HCT116 (cell line): ENCODE measurements at regions not wholly inside any gene's neighbourhood (a gene's known extent, or its start where the extent isn't known, plus 50 kb on each side); places are given as distances from the start of the nearest gene placed in this dataset.

Source experiments
- ATAC-seq: fragments of 200-7000 bp; cut with Tn5 transposase; 2 replicates; pipeline ENCODE4 v1.9.1; 2020; ENCODE audit warnings: mild to moderate bottlenecking, moderate library complexity
- BruUV-seq: library from RNA; stranded (reverse); fragments of 400-500 nt; replicated peaks from 2 replicates; lab custom pipeline; 2021; lab: Mats Ljungman, UMichigan
- CTCF ChIA-PET: fragments of 300-600 bp; sonication (Branson Sonifier 250); formaldehyde crosslinking; loops from one replicate; lab custom pipeline; 2021; ENCODE audit warnings: antibody characterized with exemption; lab: Charles Lee
- POLR2A ChIA-PET: fragments of 300-600, 350-600 bp; sonication (Branson Sonifier 250); formaldehyde crosslinking; loops from one replicate; lab custom pipeline; 2021; ENCODE audit warnings: antibody characterized with exemption; lab: Charles Lee
- RAD21 ChIA-PET, 2 experiments: fragments of 300-600 bp; sonication (Branson Sonifier 250); formaldehyde crosslinking; loops; one replicate each; lab custom pipeline; 2023; ENCODE audit warnings: low total read pairs in 2 of 2; ENCODE audit not compliant: uncharacterized antibody in 2 of 2, unreplicated experiment in 2 of 2, low non-redundant PET in 1 of 2; lab: Charles Lee
- DNase-seq: peaks from one replicate; pipeline ENCODE4 v3.0.0-alpha.2; 2010; ENCODE audit warnings: low read depth, low spot score
- H2AFZ ChIP-seq: fragments of 200-600 bp; shearing (Covaris generic), sonication (generic); 2 replicates; pipeline ENCODE4 v1.6.1; 2017; ENCODE audit warnings: low read depth, mixed run types, mixed read lengths, antibody characterized with exemption, low read length; ENCODE audit not compliant: poor library complexity, severe bottlenecking
- H3K27ac ChIP-seq: 2 replicates; pipeline ENCODE4 v1.5.1; 2012; ENCODE audit warnings: low read depth, low read length
- H3K27me3 ChIP-seq: fragments of 200-600 bp; sonication (generic); 2 replicates; pipeline ENCODE4 v1.6.1; 2016; ENCODE audit warnings: mixed run types, low read length, mixed read lengths; ENCODE audit not compliant: insufficient read depth
- H3K36me3 ChIP-seq, 2 experiments: fragments of 200-500 bp in 1 of 2; fragments of 200-600 bp in 1 of 2; sonication (Bioruptor generic) in 1 of 2; sonication (generic) in 1 of 2; 2 replicates each; pipeline versions ENCODE4 v1.5.1 to v1.6.1; 2014 to 2016; ENCODE audit warnings: low read length in 2 of 2, inconsistent platforms in 1 of 2, mixed read lengths in 1 of 2, mixed run types in 1 of 2; ENCODE audit not compliant: insufficient read depth in 2 of 2, control insufficient read depth in 1 of 2
- H3K4me1 ChIP-seq, 2 experiments: fragments of 200-600 bp in 1 of 2; sonication (generic) in 1 of 2; 2 replicates each; pipeline versions ENCODE4 v1.5.1 to v1.6.1; 2012 to 2017; ENCODE audit warnings: low read length in 2 of 2, inconsistent platforms in 1 of 2, mild to moderate bottlenecking in 1 of 2, mixed read lengths in 1 of 2, mixed run types in 1 of 2, moderate library complexity in 1 of 2; ENCODE audit not compliant: insufficient read depth in 2 of 2, control insufficient read depth in 1 of 2
- H3K4me2 ChIP-seq: fragments of 200-600 bp; sonication (generic); 2 replicates; pipeline ENCODE4 v1.6.1; 2017; ENCODE audit warnings: mixed run types, low read length, mixed read lengths
- H3K4me3 ChIP-seq, 2 experiments: fragments of 200-600 bp in 1 of 2; sonication (generic) in 1 of 2; replicated peaks in 1 of 2; 2 replicates each; pipeline ENCODE4 v1.5.1; 2011 to 2016; ENCODE audit warnings: low read length in 2 of 2, control low read depth in 1 of 2, low read depth in 1 of 2, mild to moderate bottlenecking in 1 of 2, mixed read lengths in 1 of 2, mixed run types in 1 of 2
- H3K79me2 ChIP-seq: fragments of 200-600 bp; sonication (generic); 2 replicates; pipeline ENCODE4 v1.6.1; 2017; ENCODE audit warnings: mild to moderate bottlenecking, mixed run types, low read length, moderate library complexity, mixed read lengths; ENCODE audit not compliant: insufficient read depth
- H3K9ac ChIP-seq: fragments of 200-600 bp; sonication (generic); 2 replicates; pipeline ENCODE4 v1.6.1; 2016; ENCODE audit warnings: low read length, mixed read lengths
- H3K9me2 ChIP-seq: fragments of 200-600 bp; sonication (generic), shearing (Covaris generic); 2 replicates; pipeline ENCODE4 v1.6.1; 2017; ENCODE audit warnings: mixed run types, mild to moderate bottlenecking, moderate library complexity; ENCODE audit not compliant: insufficient read depth
- H3K9me3 ChIP-seq, 2 experiments: fragments of 200-500 bp in 1 of 2; fragments of 200-600 bp in 1 of 2; sonication (Bioruptor generic) in 1 of 2; sonication (generic) in 1 of 2; 2 replicates each; pipeline ENCODE4 v1.6.1; 2014 to 2017; ENCODE audit warnings: low read length in 2 of 2, mixed read lengths in 2 of 2, inconsistent platforms in 1 of 2, low read depth in 1 of 2, mild to moderate bottlenecking in 1 of 2, mixed run types in 1 of 2, moderate library complexity in 1 of 2; ENCODE audit not compliant: control insufficient read depth in 1 of 2, insufficient read depth in 1 of 2
- H4K20me1 ChIP-seq: fragments of 200-600 bp; sonication (generic), shearing (Covaris generic); 2 replicates; pipeline ENCODE4 v1.6.1; 2017; ENCODE audit warnings: mixed run types, mild to moderate bottlenecking, moderate library complexity; ENCODE audit not compliant: insufficient read depth
- EGR1 ChIP-seq: IDR thresholded peaks from 2 replicates; pipeline ENCODE4 v1.6.1; 2012; ENCODE audit warnings: low read depth
- ELF1 ChIP-seq: IDR thresholded peaks from 2 replicates; pipeline ENCODE4 v1.6.1; 2012; ENCODE audit warnings: low read depth, borderline replicate concordance
- JUND ChIP-seq: IDR thresholded peaks from 2 replicates; pipeline ENCODE4 v1.6.1; 2012
- RAD21 ChIP-seq: IDR thresholded peaks from 2 replicates; pipeline ENCODE4 v1.6.1; 2012; ENCODE audit warnings: low read depth, mild to moderate bottlenecking
- SIN3A ChIP-seq: IDR thresholded peaks from 2 replicates; pipeline ENCODE4 v1.6.1; 2012; ENCODE audit warnings: low read depth
- SRF ChIP-seq: IDR thresholded peaks from 2 replicates; pipeline ENCODE4 v1.6.1; 2012; ENCODE audit warnings: low read depth
- YY1 ChIP-seq: IDR thresholded peaks from 2 replicates; pipeline ENCODE4 v1.6.1; 2011; ENCODE audit warnings: low read length, low read depth, moderate library complexity, mild to moderate bottlenecking; ENCODE audit not compliant: insufficient replicate concordance; ENCODE audit errors: extremely low read depth
- ZNF274 ChIP-seq: fragments of 200-500 bp; sonication (Bioruptor generic); IDR thresholded peaks from 2 replicates; pipeline ENCODE4 v1.6.1; 2014; ENCODE audit warnings: mild to moderate bottlenecking, low read depth, low read length, inconsistent platforms
- intact Hi-C: fragments of 100-400 bp; cut with micrococcal nuclease; formaldehyde crosslinking; loops from 2 replicates; pipeline ENCODE4 v1.10.0; 2022
- TF ChIP-seq, protein P1 (sequence below), 3 experiments: fragments of 200-600 bp in 1 of 3; sonication (generic) in 1 of 3; IDR thresholded peaks in 2 of 3; conservative IDR thresholded peaks in 1 of 3; 2 replicates each; pipeline ENCODE4 v1.5.1; 2012 to 2017; ENCODE audit warnings: low read depth in 2 of 3, low read length in 2 of 3, antibody characterized with exemption in 1 of 3, borderline replicate concordance in 1 of 3, control low read depth in 1 of 3, mild to moderate bottlenecking in 1 of 3, mixed read lengths in 1 of 3, mixed run types in 1 of 3, moderate library complexity in 1 of 3; ENCODE audit not compliant: insufficient read depth in 1 of 3

DNA sequence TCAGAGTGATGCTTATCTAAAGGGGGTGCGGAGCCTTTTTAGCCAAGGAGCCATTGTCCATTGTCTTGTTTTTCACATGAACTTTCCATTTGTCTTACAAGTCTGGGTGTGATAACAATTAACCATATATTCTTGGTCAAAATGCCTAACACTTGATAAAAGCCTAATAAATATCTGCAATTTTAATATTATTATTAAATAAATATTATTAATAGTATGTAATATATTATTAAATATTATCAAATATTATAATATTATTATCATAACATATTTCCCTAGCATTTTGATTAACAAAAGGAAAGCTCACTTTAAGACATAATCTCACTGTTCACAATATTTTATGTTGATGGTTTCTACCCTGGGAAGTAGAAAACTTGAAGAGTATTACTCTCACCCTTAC, 1143.6 kb upstream of the GYPC start (continued):
- no peak for TF ChIP-seq SIN3A
- no peak for TF ChIP-seq RAD21

DNA sequence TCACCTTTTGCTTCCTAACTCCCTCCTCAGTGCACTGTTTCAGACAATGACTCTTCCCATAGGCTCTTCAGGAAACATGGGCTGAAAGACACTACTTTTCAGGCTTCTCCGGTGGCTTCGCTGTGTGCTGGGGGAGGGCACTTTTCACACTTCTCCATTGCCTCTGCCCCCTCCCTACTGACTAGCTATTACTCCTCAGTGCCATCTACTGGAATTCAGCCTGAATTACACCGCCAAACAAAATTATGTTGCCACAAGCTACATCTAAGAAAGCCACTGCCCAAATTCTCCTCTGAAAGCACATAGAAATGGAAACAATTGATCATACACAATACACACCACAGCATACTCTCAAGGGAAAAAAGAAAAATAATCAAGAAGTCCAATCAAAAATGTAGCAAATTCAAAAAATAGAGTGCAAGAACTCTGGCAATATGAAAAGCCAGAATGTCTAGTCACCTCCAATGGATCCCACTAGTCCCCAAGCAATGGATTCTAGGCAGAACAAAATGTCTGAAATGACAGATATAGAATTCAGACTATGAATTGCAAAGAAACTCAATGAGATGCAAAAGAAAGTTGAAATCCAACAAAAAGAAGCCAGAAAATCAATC, 1139.4 kb upstream of the GYPC start:
- no peaks in the 10 kb centered on the region for H3K27me3 ChIP-seq
- ATAC-seq (no peak), DNase-seq (no peak)
- RAD21 ChIA-PET: no interaction called here
- H3K9ac ChIP-seq: no peak overlapping the region
- H3K4me2 ChIP-seq: no peak overlapping the region
- no peak overlapping the region for H3K27ac ChIP-seq
- H3K9me3 ChIP-seq: peaks cover 7 to 11% of the 10 kb centered on the region in 2 experiments; a peak in 3 of 4 replicates
- no peaks in the 10 kb centered on the region for H3K79me2 ChIP-seq
- H3K4me3 ChIP-seq: no peak overlapping the region
- intact Hi-C loops: no loop called here
- H3K9me2 ChIP-seq: no peaks in the 10 kb centered on the region
- no peaks in the 10 kb centered on the region for H4K20me1 ChIP-seq
- no TSS peak for BruUV-seq
- H3K4me1 ChIP-seq: no peaks in the 10 kb centered on the region
- POLR2A ChIA-PET: no interaction called here
- TF ChIP-seq, protein P1, sequence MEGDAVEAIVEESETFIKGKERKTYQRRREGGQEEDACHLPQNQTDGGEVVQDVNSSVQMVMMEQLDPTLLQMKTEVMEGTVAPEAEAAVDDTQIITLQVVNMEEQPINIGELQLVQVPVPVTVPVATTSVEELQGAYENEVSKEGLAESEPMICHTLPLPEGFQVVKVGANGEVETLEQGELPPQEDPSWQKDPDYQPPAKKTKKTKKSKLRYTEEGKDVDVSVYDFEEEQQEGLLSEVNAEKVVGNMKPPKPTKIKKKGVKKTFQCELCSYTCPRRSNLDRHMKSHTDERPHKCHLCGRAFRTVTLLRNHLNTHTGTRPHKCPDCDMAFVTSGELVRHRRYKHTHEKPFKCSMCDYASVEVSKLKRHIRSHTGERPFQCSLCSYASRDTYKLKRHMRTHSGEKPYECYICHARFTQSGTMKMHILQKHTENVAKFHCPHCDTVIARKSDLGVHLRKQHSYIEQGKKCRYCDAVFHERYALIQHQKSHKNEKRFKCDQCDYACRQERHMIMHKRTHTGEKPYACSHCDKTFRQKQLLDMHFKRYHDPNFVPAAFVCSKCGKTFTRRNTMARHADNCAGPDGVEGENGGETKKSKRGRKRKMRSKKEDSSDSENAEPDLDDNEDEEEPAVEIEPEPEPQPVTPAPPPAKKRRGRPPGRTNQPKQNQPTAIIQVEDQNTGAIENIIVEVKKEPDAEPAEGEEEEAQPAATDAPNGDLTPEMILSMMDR (IDR thresholded peaks at IDR 0.05 in 2 of 3, conservative IDR thresholded peaks at IDR 0.05 in 1 of 3; ENCODE audit: borderline replicate concordance in 1 of 3, insufficient read depth in 1 of 3, low read depth in 2 of 3, low read length in 2 of 3): peak in 2 of 3 experiments; percentile 54 to 56; a peak in 4 of 6 replicates
- no peak for TF ChIP-seq EGR1
- TF ChIP-seq ZNF274: no peak
- CTCF ChIA-PET: no interaction called here
- H3K36me3 ChIP-seq: no peaks in the 10 kb centered on the region
- H2AFZ ChIP-seq: no peak overlapping the region

DNA sequence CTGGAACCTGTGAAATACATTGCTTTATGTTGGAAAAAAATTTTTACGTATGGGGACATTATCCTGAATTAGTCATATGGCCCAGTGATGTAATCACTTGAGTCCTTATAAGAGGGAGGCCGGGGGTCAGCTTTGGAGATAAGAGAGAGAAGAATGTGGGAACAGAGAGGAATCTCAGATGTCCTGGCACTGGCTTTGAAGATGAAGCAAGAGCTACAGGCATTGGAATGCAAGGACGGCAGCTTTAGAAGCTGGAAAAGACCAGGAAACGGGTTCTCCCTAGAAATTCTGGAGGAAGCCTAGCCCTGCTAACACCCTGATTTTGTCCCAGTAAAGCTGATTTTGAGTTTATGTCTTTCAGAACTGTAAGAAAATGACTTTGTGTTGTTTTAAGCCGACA, 1129.9 kb upstream of the GYPC start:
- ChIA-PET CTCF (no interaction called here), POLR2A (no interaction called here)
- H4K20me1 ChIP-seq: no peaks in the 10 kb centered on the region
- no peaks in the 10 kb centered on the region for H3K27me3 ChIP-seq
- intact Hi-C loops: no loop called here
- no peaks in the 10 kb centered on the region for H3K79me2 ChIP-seq
- DNase-seq: no peak
- H3K9me3 ChIP-seq: peaks cover 3 to 26% of the 10 kb centered on the region in 2 experiments; a peak in 2 of 4 replicates
- H3K4me1 ChIP-seq: no peaks in the 10 kb centered on the region
- H3K27ac ChIP-seq: no peak overlapping the region
- H3K9me2 ChIP-seq: no peaks in the 10 kb centered on the region
- BruUV-seq: no TSS peak
- H3K4me2 ChIP-seq: no peak overlapping the region
- H3K36me3 ChIP-seq: no peaks in the 10 kb centered on the region
- H3K9ac ChIP-seq: no peak overlapping the region
- no peak overlapping the region for H2AFZ ChIP-seq
- TF ChIP-seq ZNF274: no peak
- TF ChIP-seq ELF1: no peak
- no peak for TF ChIP-seq SRF
- TF ChIP-seq JUND: no peak
- no peak for TF ChIP-seq YY1
- TF ChIP-seq, all 23 proteins: peak for 0
- no peak for ATAC-seq
- RAD21 ChIA-PET: no interaction called here
- H3K4me3 ChIP-seq: no peak overlapping the region
